K562 (cell line): ENCODE measurements at regions not wholly inside any gene's neighbourhood (a gene's known extent, or its start where the extent isn't known, plus 50 kb on each side); places are given as distances from the start of the nearest gene placed in this dataset.

Source experiments
- ATAC-seq: fragments of 200-7000 bp; cut with Tn5 transposase; 3 replicates; pipeline ENCODE4 v1.9.1; 2020; ENCODE audit warnings: moderate library complexity
- BruUV-seq: library from RNA; stranded (reverse); fragments of 400-500 nt; replicated peaks from 2 replicates; lab custom pipeline; 2021; lab: Mats Ljungman, UMichigan
- CTCF ChIA-PET: fragments of 300-600 bp; formaldehyde crosslinking; extraction: SDS; loops from one replicate; lab custom pipeline; 2021; ENCODE audit warnings: low intra/inter-chr PET ratio; lab: Yijun Ruan, JAX
- POLR2A ChIA-PET: fragments of 300-600, 350-650 bp; sonication (Branson Sonifier 250); formaldehyde crosslinking; extraction: SDS; loops from one replicate; lab custom pipeline; 2021; ENCODE audit warnings: antibody characterized with exemption, inconsistent platforms; lab: Yijun Ruan, JAX
- DNase-seq, 4 experiments: peaks; one replicate each; pipeline versions ENCODE4 v3.0.0 to v3.0.0-alpha.2; 2011 to 2018; ENCODE audit warnings: low spot score in 3 of 4, mixed read lengths in 3 of 4; ENCODE audit errors: extremely low read depth in 1 of 4
- FAIRE-seq: peaks from 2 replicates; lab custom pipeline; 2011; peaks lifted over from hg19 to GRCh38; lab: Jason Lieb, UNC
- H2AFZ ChIP-seq: 2 replicates; pipeline ENCODE4 v1.6.0; 2011; ENCODE audit warnings: low read depth, low read length, control low read depth, inconsistent platforms
- H3K27ac ChIP-seq: fragments of 200-600 bp; 3 replicates; pipeline ENCODE4 v1.8.0; 2011; ENCODE audit warnings: low read depth, mild to moderate bottlenecking, control low read depth, inconsistent platforms, low read length, moderate library complexity, mixed read lengths; ENCODE audit errors: extremely low read depth
- H3K27me3 ChIP-seq, 2 experiments: fragments of 300-600 bp in 1 of 2; 2 replicates in 1 of 2; 3 replicates in 1 of 2; pipeline versions ENCODE4 v1.6.0 to v1.8.0; 2011; ENCODE audit warnings: inconsistent platforms in 2 of 2, low read length in 2 of 2, mild to moderate bottlenecking in 1 of 2, mixed read lengths in 1 of 2, moderate library complexity in 1 of 2; ENCODE audit not compliant: control insufficient read depth in 2 of 2, insufficient read depth in 2 of 2
- H3K36me3 ChIP-seq: fragments of 300-600 bp; 3 replicates; pipeline ENCODE4 v1.8.0; 2011; ENCODE audit warnings: mild to moderate bottlenecking, low read length, inconsistent platforms; ENCODE audit not compliant: control insufficient read depth, insufficient read depth
- H3K4me1 ChIP-seq, 2 experiments: fragments of 200-600 bp in 1 of 2; replicated peaks in 1 of 2; 2 replicates in 1 of 2; 3 replicates in 1 of 2; pipeline versions ENCODE4 v1.5.1 to v1.8.0; 2011; ENCODE audit warnings: inconsistent platforms in 2 of 2, low read length in 2 of 2, mild to moderate bottlenecking in 1 of 2, mixed read lengths in 1 of 2, moderate library complexity in 1 of 2; ENCODE audit not compliant: control insufficient read depth in 2 of 2, insufficient read depth in 2 of 2
- H3K4me2 ChIP-seq: 2 replicates; pipeline ENCODE4 v1.6.1; 2011; ENCODE audit warnings: low read length, control low read depth, inconsistent platforms, mixed read lengths; ENCODE audit not compliant: insufficient read depth
- H3K4me3 ChIP-seq: fragments of 200-600 bp; sonication (generic), shearing (Covaris generic); 2 replicates; pipeline ENCODE4 v1.5.1; 2016; ENCODE audit warnings: control low read depth, inconsistent platforms
- H3K79me2 ChIP-seq: fragments of 200-600 bp; 3 replicates; pipeline ENCODE4 v1.8.0; 2011; ENCODE audit warnings: low read length, inconsistent platforms; ENCODE audit not compliant: control insufficient read depth, insufficient read depth
- H3K9ac ChIP-seq, 2 experiments: 2 replicates each; pipeline versions ENCODE4 v1.6.0 to v1.6.1; 2011; ENCODE audit warnings: low read depth in 2 of 2, low read length in 2 of 2, control low read depth in 1 of 2, inconsistent platforms in 1 of 2, mild to moderate bottlenecking in 1 of 2, mixed read lengths in 1 of 2; ENCODE audit not compliant: insufficient read depth in 1 of 2
- H3K9me1 ChIP-seq: one replicate; pipeline ENCODE4 v1.6.0; 2011; ENCODE audit warnings: inconsistent platforms, mild to moderate bottlenecking, low read length, moderate library complexity; ENCODE audit not compliant: control insufficient read depth, insufficient read depth
- H3K9me3 ChIP-seq: replicated peaks from 2 replicates; pipeline ENCODE4 v1.5.1; 2011; ENCODE audit warnings: low read depth, low read length, inconsistent platforms; ENCODE audit not compliant: control insufficient read depth, insufficient read depth
- H4K20me1 ChIP-seq: replicated peaks from 2 replicates; pipeline ENCODE4 v1.6.1; 2011; ENCODE audit warnings: low read length, inconsistent platforms, mixed read lengths; ENCODE audit not compliant: control insufficient read depth, insufficient read depth
- HDAC3 ChIP-seq: fragments of 450-650 bp; IDR thresholded peaks from 2 replicates; pipeline ENCODE4 v1.6.1; 2018; ENCODE audit warnings: borderline replicate concordance, mild to moderate bottlenecking, moderate library complexity; ENCODE audit not compliant: partially characterized antibody
- JUN ChIP-seq, 2 experiments: sonication (generic) in 1 of 2; formaldehyde crosslinking in 1 of 2; IDR thresholded peaks; 2 replicates each; pipeline versions ENCODE4 v1.6.1 to v1.8.0; 2012 to 2022; ENCODE audit warnings: borderline replicate concordance in 2 of 2, mild to moderate bottlenecking in 2 of 2, improper control_type of control experiment in 1 of 2, low read depth in 1 of 2, low read length in 1 of 2, missing genetic modification reagents in 1 of 2
- LCOR ChIP-seq: sonication (generic); formaldehyde crosslinking; IDR thresholded peaks from 2 replicates; pipeline ENCODE4 v1.8.0; 2022; ENCODE audit warnings: mild to moderate bottlenecking, missing genetic modification reagents
- MAFK ChIP-seq: IDR thresholded peaks from 2 replicates; pipeline ENCODE4 v1.6.1; 2011; ENCODE audit warnings: low read length, improper control_type of control experiment
- MCM5 ChIP-seq: fragments of 450-650 bp; IDR thresholded peaks from 2 replicates; pipeline ENCODE4 v1.6.1; 2016; ENCODE audit warnings: low read depth
- PHF21A ChIP-seq: fragments of 450-650 bp; IDR thresholded peaks from 2 replicates; pipeline ENCODE4 v1.6.1; 2017; ENCODE audit warnings: low read depth, borderline replicate concordance
- POLR2A ChIP-seq: fragments of 450-650 bp; conservative IDR thresholded peaks from 2 replicates; pipeline ENCODE4 v1.6.1; 2016
- POLR2G ChIP-seq: fragments of 200-400 bp; formaldehyde crosslinking; IDR thresholded peaks from 2 replicates; pipeline ENCODE4 v1.6.1; 2017; ENCODE audit warnings: low read depth, mild to moderate bottlenecking, antibody characterized with exemption, low read length, moderate library complexity
- RBM34 ChIP-seq: fragments of 200-400 bp; formaldehyde crosslinking; IDR thresholded peaks from 2 replicates; pipeline ENCODE4 v1.6.1; 2018; ENCODE audit warnings: low read length, borderline replicate concordance; ENCODE audit not compliant: insufficient read depth
- RUNX1 ChIP-seq: sonication (generic); IDR thresholded peaks from 2 replicates; pipeline ENCODE4 v1.6.1; 2016; ENCODE audit warnings: antibody characterized with exemption, low read depth
- SLC30A9 ChIP-seq: fragments of 250-450 bp; sonication (Bioruptor Pico); IDR thresholded peaks from 2 replicates; pipeline ENCODE4 v1.8.0; 2022; ENCODE audit warnings: mild to moderate bottlenecking, moderate library complexity
- SREBF2 ChIP-seq: sonication (generic); formaldehyde crosslinking; IDR thresholded peaks from 2 replicates; pipeline ENCODE4 v1.4.0; 2020; ENCODE audit warnings: mild to moderate bottlenecking, missing genetic modification reagents
- TCFL5 ChIP-seq: fragments of 250-450 bp; sonication (Bioruptor Pico); conservative IDR thresholded peaks from 2 replicates; pipeline ENCODE4 v1.6.1; 2021; ENCODE audit warnings: mild to moderate bottlenecking, moderate library complexity, matching md5 sums
- ZC3H8 ChIP-seq: fragments of 450-650 bp; IDR thresholded peaks from 2 replicates; pipeline ENCODE4 v1.6.1; 2017
- ZNF408 ChIP-seq: fragments of 250-450 bp; sonication (Bioruptor Pico); IDR thresholded peaks from 2 replicates; pipeline ENCODE4 v1.4.0; 2020; ENCODE audit warnings: low read depth, mild to moderate bottlenecking, moderate library complexity
- ZNF444 ChIP-seq: fragments of 250-450 bp; sonication (Bioruptor Pico); IDR thresholded peaks from 2 replicates; pipeline ENCODE4 v1.4.0; 2020; ENCODE audit warnings: mild to moderate bottlenecking, moderate library complexity
- ZZZ3 ChIP-seq: fragments of 450-650 bp; IDR thresholded peaks from 2 replicates; pipeline ENCODE4 v1.6.1; 2016; ENCODE audit warnings: antibody characterized with exemption, mild to moderate bottlenecking, moderate library complexity
- WGBS: fragments of 100-300 bp; shearing (Covaris generic); methylation state at CpG from one replicate; pipeline ENCODE4 v1.1.6; 2016; ENCODE audit warnings: low coverage, mixed read lengths; ENCODE audit not compliant: insufficient coverage; ENCODE audit errors: missing lambda C conversion rate; 5-methylcytosine and 5-hydroxymethylcytosine counted together
- in situ Hi-C: fragments of 300-500 bp; cut with MboI; formaldehyde crosslinking; loops from 4 replicates; pipeline ENCODE4 v1.15.0; 2018; ENCODE audit warnings: inconsistent platforms, mixed read lengths
- intact Hi-C: fragments of 100-400 bp; cut with micrococcal nuclease; formaldehyde crosslinking; loops from 2 replicates; pipeline ENCODE4 v1.14.2; 2022
- TF ChIP-seq, protein P1 (sequence below): fragments of 250-450 bp; sonication (Bioruptor Pico); IDR thresholded peaks from 2 replicates; pipeline ENCODE4 v1.4.0; 2020; ENCODE audit warnings: mild to moderate bottlenecking, moderate library complexity
- TF ChIP-seq, protein P2 (sequence below): sonication (generic); formaldehyde crosslinking; IDR thresholded peaks from 2 replicates; pipeline ENCODE4 v1.8.0; 2022; ENCODE audit warnings: mild to moderate bottlenecking, missing genetic modification reagents
- TF ChIP-seq, protein P3 (sequence below): fragments of 250-450 bp; sonication (Bioruptor Pico); IDR thresholded peaks from 2 replicates; pipeline ENCODE4 v1.9.0; 2021; ENCODE audit warnings: mild to moderate bottlenecking, inconsistent platforms

DNA sequence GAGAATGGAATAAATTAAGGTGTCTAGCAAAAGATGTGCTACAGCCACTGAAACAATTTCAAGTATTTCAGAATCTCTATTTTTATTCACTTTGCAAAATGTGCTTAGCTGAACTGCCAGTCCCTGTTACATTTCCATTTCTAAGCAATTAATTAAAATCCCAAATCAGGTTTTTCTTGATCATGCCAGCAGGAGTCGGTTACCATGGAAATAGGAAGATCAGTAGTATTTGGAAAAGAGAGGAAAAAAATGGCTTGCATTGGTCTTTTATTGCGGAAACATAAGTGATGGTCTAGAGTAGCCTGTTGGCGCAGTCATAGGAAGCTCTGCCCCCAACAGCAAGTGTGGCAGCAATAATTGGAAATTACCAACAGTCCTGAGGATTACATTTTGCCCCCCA lies 867.1 kb downstream of the GATA3 start:
- no TSS peak for BruUV-seq

More for the DNA sequence above, 867.1 kb downstream of the GATA3 start:
- ATAC-seq (no peak), FAIRE-seq (no peak), DNase-seq (no peak)
- Histone ChIP-seq H3K9me3 (no peaks in the 10 kb centered on the region), H3K27me3 (no peaks in the 10 kb centered on the region), H3K4me1 (no peaks in the 10 kb centered on the region), H3K36me3 (no peaks in the 10 kb centered on the region), H3K79me2 (no peaks in the 10 kb centered on the region), H3K9ac (no peak overlapping the region), H3K27ac (no peak overlapping the region), H3K4me2 (no peak overlapping the region), H3K4me3 (no peak overlapping the region), H3K9me1 (no peaks in the 10 kb centered on the region), H2AFZ (no peak overlapping the region), H4K20me1 (no peaks in the 10 kb centered on the region)
- in situ Hi-C loops: loop anchor here (25.0 kb wide), 1 partner anchor 1059 kb away; no protein-coding TSS in a partner anchor
- intact Hi-C loops: no loop called here
- CTCF ChIA-PET: no interaction called here
- 0% methylated on average over 3 of the region's 3 CpGs for WGBS
- POLR2A ChIA-PET: no interaction called here
- TF ChIP-seq, protein P1, sequence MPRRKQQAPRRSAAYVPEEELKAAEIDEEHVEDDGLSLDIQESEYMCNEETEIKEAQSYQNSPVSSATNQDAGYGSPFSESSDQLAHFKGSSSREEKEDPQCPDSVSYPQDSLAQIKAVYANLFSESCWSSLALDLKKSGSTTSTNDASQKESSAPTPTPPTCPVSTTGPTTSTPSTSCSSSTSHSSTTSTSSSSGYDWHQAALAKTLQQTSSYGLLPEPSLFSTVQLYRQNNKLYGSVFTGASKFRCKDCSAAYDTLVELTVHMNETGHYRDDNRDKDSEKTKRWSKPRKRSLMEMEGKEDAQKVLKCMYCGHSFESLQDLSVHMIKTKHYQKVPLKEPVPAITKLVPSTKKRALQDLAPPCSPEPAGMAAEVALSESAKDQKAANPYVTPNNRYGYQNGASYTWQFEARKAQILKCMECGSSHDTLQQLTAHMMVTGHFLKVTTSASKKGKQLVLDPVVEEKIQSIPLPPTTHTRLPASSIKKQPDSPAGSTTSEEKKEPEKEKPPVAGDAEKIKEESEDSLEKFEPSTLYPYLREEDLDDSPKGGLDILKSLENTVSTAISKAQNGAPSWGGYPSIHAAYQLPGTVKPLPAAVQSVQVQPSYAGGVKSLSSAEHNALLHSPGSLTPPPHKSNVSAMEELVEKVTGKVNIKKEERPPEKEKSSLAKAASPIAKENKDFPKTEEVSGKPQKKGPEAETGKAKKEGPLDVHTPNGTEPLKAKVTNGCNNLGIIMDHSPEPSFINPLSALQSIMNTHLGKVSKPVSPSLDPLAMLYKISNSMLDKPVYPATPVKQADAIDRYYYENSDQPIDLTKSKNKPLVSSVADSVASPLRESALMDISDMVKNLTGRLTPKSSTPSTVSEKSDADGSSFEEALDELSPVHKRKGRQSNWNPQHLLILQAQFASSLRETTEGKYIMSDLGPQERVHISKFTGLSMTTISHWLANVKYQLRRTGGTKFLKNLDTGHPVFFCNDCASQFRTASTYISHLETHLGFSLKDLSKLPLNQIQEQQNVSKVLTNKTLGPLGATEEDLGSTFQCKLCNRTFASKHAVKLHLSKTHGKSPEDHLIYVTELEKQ (CRISPR knock-in tag): no peak
- TF ChIP-seq RUNX1 (no peak), PHF21A (no peak), TCFL5 (CRISPR knock-in tag) (no peak), SLC30A9 (no peak), ZZZ3 (no peak), MCM5 (no peak), ZC3H8 (no peak), HDAC3 (no peak), SREBF2 (CRISPR knock-in tag) (no peak), ZNF444 (CRISPR knock-in tag) (no peak), ZNF408 (CRISPR knock-in tag) (no peak), JUN (IDR thresholded peaks at IDR 0.05; ENCODE audit: borderline replicate concordance, low read depth, low read length) (no peak), JUN (CRISPR knock-in tag; IDR thresholded peaks at IDR 0.05; ENCODE audit: borderline replicate concordance) (no peak), LCOR (CRISPR knock-in tag) (no peak), POLR2G (no peak), MAFK (no peak), POLR2A (no peak), RBM34 (no peak)
- TF ChIP-seq, protein P2, sequence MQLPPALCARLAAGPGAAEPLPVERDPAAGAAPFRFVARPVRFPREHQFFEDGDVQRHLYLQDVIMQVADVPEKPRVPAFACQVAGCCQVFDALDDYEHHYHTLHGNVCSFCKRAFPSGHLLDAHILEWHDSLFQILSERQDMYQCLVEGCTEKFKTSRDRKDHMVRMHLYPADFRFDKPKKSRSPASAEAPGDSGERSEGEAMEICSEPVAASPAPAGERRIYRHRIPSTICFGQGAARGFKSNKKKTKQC (CRISPR knock-in tag): no peak
- TF ChIP-seq, protein P3, sequence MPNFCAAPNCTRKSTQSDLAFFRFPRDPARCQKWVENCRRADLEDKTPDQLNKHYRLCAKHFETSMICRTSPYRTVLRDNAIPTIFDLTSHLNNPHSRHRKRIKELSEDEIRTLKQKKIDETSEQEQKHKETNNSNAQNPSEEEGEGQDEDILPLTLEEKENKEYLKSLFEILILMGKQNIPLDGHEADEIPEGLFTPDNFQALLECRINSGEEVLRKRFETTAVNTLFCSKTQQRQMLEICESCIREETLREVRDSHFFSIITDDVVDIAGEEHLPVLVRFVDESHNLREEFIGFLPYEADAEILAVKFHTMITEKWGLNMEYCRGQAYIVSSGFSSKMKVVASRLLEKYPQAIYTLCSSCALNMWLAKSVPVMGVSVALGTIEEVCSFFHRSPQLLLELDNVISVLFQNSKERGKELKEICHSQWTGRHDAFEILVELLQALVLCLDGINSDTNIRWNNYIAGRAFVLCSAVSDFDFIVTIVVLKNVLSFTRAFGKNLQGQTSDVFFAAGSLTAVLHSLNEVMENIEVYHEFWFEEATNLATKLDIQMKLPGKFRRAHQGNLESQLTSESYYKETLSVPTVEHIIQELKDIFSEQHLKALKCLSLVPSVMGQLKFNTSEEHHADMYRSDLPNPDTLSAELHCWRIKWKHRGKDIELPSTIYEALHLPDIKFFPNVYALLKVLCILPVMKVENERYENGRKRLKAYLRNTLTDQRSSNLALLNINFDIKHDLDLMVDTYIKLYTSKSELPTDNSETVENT (CRISPR knock-in tag): no peak
